ENCODE measurements at regions not wholly inside any gene's neighbourhood (a gene's known extent, or its start where the extent isn't known, plus 50 kb on each side); places are given as distances from the start of the nearest gene placed in this dataset.

DNA sequence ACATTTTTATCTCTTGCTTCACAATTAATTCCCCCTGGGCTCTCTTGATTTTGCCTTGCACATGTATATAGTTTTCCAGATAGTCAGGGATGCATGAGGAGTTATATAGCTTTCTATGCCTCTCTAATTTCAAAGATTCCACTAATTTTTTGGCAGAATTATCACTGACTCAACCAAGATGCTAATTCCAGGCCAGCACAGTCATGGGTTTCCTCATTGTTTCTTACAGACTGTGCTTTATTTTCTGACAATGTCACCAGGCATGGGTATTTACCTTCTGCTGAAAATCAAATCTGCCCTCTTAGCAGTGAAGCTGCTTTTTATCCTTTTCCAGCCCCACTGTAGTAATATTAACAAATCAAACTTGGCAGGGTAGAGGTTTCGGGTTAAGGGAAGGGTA, 1520.6 kb upstream of the CADM2 start:
- peaks cover 3% of the 10 kb centered on the region for H3K36me3 Mint-ChIP-seq (ENCODE audit: unreplicated experiment)
- DNase-seq (ENCODE audit: extremely low spot score, unreplicated experiment) = no peak
- H3K4me1 Mint-ChIP-seq (ENCODE audit: unreplicated experiment) = peaks cover 41% of the 10 kb centered on the region
- H3K9me3 Mint-ChIP-seq (ENCODE audit: unreplicated experiment) = peaks cover 11% of the 10 kb centered on the region
- no peak for TF ChIP-seq CTCF (IDR thresholded peaks at IDR 0.05)
- H3K27ac Mint-ChIP-seq (ENCODE audit: unreplicated experiment) = peak overlapping the region; percentile 64
- H3K4me3 Mint-ChIP-seq (ENCODE audit: unreplicated experiment) = no peak overlapping the region
- no peaks in the 10 kb centered on the region for H3K27me3 Mint-ChIP-seq (ENCODE audit: unreplicated experiment)

DNA sequence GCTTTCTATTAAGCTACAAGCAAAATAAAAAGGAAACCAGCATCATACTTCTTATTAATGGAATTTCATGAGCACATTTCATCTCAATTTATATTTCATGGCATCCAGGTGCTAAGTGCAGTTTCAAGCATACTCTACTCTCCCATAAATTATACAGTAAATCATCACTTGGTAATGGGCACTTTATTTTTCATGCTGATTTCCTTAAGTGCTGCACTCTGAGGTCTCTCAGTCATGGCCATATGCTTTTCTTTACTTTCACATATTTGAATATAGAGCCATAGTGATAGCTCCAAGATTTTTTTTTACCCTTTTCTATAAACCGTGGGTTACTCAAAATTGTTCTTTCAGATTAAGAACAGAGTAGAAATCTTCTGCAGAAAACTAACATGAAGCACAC, 1505.7 kb upstream of the CADM2 start:
- no peak for DNase-seq (ENCODE audit: extremely low spot score, unreplicated experiment)
- Mint-ChIP-seq H3K27me3 (ENCODE audit: unreplicated experiment) (no peaks in the 10 kb centered on the region), H3K27ac (ENCODE audit: unreplicated experiment) (peak overlapping the region; percentile 67), H3K4me3 (ENCODE audit: unreplicated experiment) (peak overlapping the region; percentile 16), H3K9me3 (ENCODE audit: unreplicated experiment) (no peaks in the 10 kb centered on the region), H3K4me1 (ENCODE audit: unreplicated experiment) (peaks cover 30% of the 10 kb centered on the region), H3K36me3 (ENCODE audit: unreplicated experiment) (no peaks in the 10 kb centered on the region)
- TF ChIP-seq CTCF (IDR thresholded peaks at IDR 0.05) = no peak

DNA sequence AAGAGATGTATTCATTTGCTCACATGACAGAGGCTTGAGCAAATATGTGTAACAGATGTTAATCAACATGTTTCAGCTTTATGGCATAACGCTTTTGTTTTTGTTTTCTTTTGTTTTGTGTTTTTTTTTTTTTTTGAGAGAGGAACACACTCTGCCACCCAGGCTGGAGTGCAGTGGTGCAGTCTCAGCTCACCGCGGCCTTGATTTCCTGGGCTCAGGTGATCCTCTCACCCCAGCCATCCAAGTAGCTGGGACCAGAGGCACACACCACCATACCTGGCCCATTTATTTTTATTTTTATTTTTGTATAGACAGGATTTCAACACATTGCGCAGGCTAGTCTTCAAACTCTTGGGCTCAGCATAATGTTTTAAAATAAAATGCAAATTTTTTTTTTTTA, 1504.4 kb upstream of the CADM2 start:
- H3K27me3 Mint-ChIP-seq (ENCODE audit: unreplicated experiment) = no peaks in the 10 kb centered on the region
- DNase-seq (ENCODE audit: extremely low spot score, unreplicated experiment) = no peak
- H3K36me3 Mint-ChIP-seq (ENCODE audit: unreplicated experiment) = no peaks in the 10 kb centered on the region
- no peak overlapping the region for H3K27ac Mint-ChIP-seq (ENCODE audit: unreplicated experiment)
- no peak overlapping the region for H3K4me3 Mint-ChIP-seq (ENCODE audit: unreplicated experiment)
- no peak for TF ChIP-seq CTCF (IDR thresholded peaks at IDR 0.05)
- H3K9me3 Mint-ChIP-seq (ENCODE audit: unreplicated experiment) = no peaks in the 10 kb centered on the region
- peaks cover 30% of the 10 kb centered on the region for H3K4me1 Mint-ChIP-seq (ENCODE audit: unreplicated experiment)

DNA sequence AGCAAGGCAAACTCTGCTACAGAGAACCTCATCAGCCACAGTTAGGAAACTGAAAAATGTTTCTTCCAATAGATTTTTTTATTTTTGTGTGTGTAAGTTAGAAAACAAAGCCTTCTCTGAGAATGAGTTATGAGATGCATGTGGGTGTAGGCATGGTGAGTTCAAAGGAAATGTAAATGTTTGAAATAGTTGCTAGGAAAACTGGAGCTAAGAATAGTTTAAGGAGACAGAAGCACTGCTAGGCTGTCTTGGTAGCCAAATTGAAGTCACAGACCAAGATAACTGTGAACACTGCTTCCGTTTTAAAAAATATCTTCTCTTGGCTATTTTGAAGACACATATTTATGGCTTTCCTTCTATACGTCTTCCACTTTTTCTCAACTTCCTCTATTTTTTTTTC, 1501.2 kb upstream of the CADM2 start:
- no peak for TF ChIP-seq CTCF (IDR thresholded peaks at IDR 0.05)
- no peak overlapping the region for H3K4me3 Mint-ChIP-seq (ENCODE audit: unreplicated experiment)
- H3K27ac Mint-ChIP-seq (ENCODE audit: unreplicated experiment) = peak overlapping the region; percentile 6
- DNase-seq (ENCODE audit: extremely low spot score, unreplicated experiment) = no peak
- H3K9me3 Mint-ChIP-seq (ENCODE audit: unreplicated experiment) = peaks cover 5% of the 10 kb centered on the region
- H3K36me3 Mint-ChIP-seq (ENCODE audit: unreplicated experiment) = peaks cover 3% of the 10 kb centered on the region
- no peaks in the 10 kb centered on the region for H3K27me3 Mint-ChIP-seq (ENCODE audit: unreplicated experiment)
- peaks cover 27% of the 10 kb centered on the region for H3K4me1 Mint-ChIP-seq (ENCODE audit: unreplicated experiment)

DNA sequence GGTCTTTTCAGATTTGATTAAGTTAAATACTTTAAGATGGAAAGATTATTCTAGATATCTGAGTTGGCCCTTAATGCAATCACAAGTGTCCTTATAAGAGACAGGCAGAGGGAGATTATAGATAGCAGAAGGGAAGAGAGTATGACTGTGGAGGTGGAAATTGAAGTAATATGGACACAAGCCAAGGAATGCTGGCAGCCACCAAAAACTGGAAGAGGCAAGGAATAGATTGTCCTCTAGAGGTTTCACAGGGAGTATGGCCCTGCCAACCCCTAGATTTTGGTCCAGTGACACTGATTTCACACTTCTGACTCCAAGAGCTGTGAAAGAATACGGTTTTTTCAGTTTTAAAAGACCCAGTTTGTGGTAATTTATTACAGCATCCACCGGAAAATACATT, 1498.7 kb upstream of the CADM2 start:
- peaks cover 5% of the 10 kb centered on the region for H3K9me3 Mint-ChIP-seq (ENCODE audit: unreplicated experiment)

More for the DNA sequence above, 1498.7 kb upstream of the CADM2 start:
- Mint-ChIP-seq H3K27me3 (ENCODE audit: unreplicated experiment) (no peaks in the 10 kb centered on the region), H3K36me3 (ENCODE audit: unreplicated experiment) (peaks cover 3% of the 10 kb centered on the region), H3K4me3 (ENCODE audit: unreplicated experiment) (no peak overlapping the region), H3K4me1 (ENCODE audit: unreplicated experiment) (peaks cover 7% of the 10 kb centered on the region), H3K27ac (ENCODE audit: unreplicated experiment) (no peak overlapping the region)
- no peak for DNase-seq (ENCODE audit: extremely low spot score, unreplicated experiment)
- no peak for TF ChIP-seq CTCF (IDR thresholded peaks at IDR 0.05)
